Activated naive CD8-positive, alpha-beta T cell treated with anti-CD3 and anti-CD28 coated beads for 36 hours (primary cell): ENCODE measurements at regions not wholly inside any gene's neighbourhood (a gene's known extent, or its start where the extent isn't known, plus 50 kb on each side); places are given as distances from the start of the nearest gene placed in this dataset.

Source experiments
- DNase-seq: peaks from one replicate; pipeline ENCODE4 v3.0.0; 2021
- H3K27ac Mint-ChIP-seq: one replicate; pipeline ENCODE4 v1.8.0; 2022; ENCODE audit warnings: mild to moderate bottlenecking, moderate library complexity, mixed read lengths
- H3K27me3 Mint-ChIP-seq: one replicate; pipeline ENCODE4 v1.8.0; 2022; ENCODE audit warnings: mild to moderate bottlenecking, mixed read lengths
- H3K36me3 Mint-ChIP-seq: one replicate; pipeline ENCODE4 v1.8.0; 2021; ENCODE audit warnings: mild to moderate bottlenecking, mixed read lengths
- H3K4me1 Mint-ChIP-seq: one replicate; pipeline ENCODE4 v1.8.0; 2021; ENCODE audit warnings: mixed read lengths
- H3K4me3 Mint-ChIP-seq: one replicate; pipeline ENCODE4 v1.8.0; 2022; ENCODE audit warnings: mild to moderate bottlenecking, moderate library complexity, mixed read lengths
- H3K9me3 Mint-ChIP-seq: one replicate; pipeline ENCODE4 v1.8.0; 2022; ENCODE audit warnings: mixed read lengths

DNA sequence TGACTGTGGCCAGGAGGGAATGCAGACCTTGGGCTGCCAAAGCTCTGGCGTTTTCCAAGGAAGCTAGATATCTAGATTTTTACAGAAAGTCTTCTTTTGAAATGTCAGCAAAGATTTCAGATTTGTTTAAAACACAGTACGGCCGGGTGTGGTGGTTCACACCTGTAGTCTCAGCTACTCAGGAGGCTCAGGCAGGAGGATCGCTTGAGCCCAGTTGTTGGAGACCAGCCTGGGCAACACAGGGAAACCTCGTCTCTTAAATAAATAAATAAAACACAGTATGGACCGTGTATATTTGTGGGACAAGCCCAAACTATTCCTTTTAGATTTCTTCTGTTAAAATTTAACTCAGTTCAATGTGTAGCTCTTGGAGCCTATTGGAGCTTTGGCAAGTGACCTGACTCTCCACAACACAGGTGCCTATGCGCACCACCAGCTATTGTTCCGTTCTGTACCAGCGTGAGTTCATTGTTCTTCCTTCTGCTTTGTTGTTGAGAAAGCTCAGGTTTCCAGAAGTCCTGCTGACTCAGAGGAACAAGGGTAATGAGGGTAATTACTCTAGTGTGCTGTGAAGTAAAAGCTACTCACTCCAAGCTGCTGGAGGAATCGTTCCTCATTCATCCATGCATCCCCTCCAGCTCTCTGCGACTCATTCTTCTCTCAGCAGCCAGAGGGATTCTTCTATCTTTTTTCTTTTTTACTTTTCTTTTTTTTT lies 73.1 kb upstream of the SLC6A6 start:
- peaks cover 3% of the 10 kb centered on the region for H3K27me3 Mint-ChIP-seq
- no peaks in the 10 kb centered on the region for H3K9me3 Mint-ChIP-seq
- no peak overlapping the region for H3K27ac Mint-ChIP-seq
- no peaks in the 10 kb centered on the region for H3K36me3 Mint-ChIP-seq
- DNase-seq = no peak
- H3K4me1 Mint-ChIP-seq = no peaks in the 10 kb centered on the region
- no peak overlapping the region for H3K4me3 Mint-ChIP-seq

DNA sequence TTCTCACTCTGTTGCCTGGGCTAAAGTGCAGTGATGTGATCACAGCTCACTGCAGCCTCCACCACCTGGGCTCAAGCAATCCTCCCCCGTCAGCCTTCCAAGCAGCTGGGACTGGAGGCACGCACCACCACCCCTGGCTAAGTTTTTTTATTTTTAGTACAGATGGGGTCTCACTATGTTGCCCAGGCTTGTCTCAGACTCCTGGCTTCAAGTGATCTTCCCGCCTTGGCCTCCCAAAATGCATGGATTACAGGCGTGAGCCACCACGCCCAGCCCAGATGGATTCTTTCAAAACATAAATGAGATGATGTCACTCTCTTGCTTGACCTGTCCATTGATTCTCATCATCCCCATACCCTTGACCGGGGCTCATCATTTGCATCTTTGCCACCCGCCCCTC lies 72.6 kb upstream of the SLC6A6 start:
- Mint-ChIP-seq H3K9me3 (no peaks in the 10 kb centered on the region), H3K4me1 (no peaks in the 10 kb centered on the region), H3K27ac (no peak overlapping the region), H3K27me3 (peaks cover 3% of the 10 kb centered on the region), H3K36me3 (no peaks in the 10 kb centered on the region), H3K4me3 (no peak overlapping the region)
- no peak for DNase-seq

DNA sequence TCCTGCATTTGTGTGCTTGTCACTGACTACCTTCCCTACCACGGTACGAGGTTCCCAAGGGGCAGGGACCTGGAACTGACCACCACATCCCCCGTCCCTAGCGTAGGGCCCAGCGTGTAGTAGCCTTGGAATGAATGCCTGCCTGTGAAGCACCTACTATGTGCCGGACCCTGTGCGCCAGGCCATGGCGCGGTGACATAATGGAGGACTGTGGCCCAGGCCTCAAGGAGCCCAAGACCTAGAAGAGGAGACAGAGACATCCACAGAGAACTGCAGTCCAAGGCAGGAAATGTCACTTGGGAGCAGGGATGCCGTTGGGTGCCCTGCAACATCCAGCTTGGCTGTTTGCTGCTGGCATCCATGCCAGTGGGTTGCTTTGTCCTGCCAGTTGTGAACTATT lies 71.9 kb upstream of the SLC6A6 start:
- no peak for DNase-seq
- H3K9me3 Mint-ChIP-seq = no peaks in the 10 kb centered on the region
- H3K4me3 Mint-ChIP-seq = no peak overlapping the region
- H3K27ac Mint-ChIP-seq = no peak overlapping the region
- no peaks in the 10 kb centered on the region for H3K4me1 Mint-ChIP-seq
- H3K27me3 Mint-ChIP-seq = peaks cover 3% of the 10 kb centered on the region
- H3K36me3 Mint-ChIP-seq = no peaks in the 10 kb centered on the region

GRCh38 chr3:14331251-14331650 lies 71.2 kb upstream of the SLC6A6 start:
- Mint-ChIP-seq H3K36me3 (no peaks in the 10 kb centered on the region), H3K4me1 (no peaks in the 10 kb centered on the region), H3K27me3 (peaks cover 3% of the 10 kb centered on the region), H3K9me3 (no peaks in the 10 kb centered on the region), H3K27ac (no peak overlapping the region), H3K4me3 (no peak overlapping the region)
- no peak for DNase-seq

- H3K36me3 Mint-ChIP-seq = no peaks in the 10 kb centered on the region
- peaks cover 3% of the 10 kb centered on the region for H3K27me3 Mint-ChIP-seq
- no peaks in the 10 kb centered on the region for H3K9me3 Mint-ChIP-seq
- H3K27ac Mint-ChIP-seq = no peak overlapping the region
- DNase-seq = no peak
- H3K4me3 Mint-ChIP-seq = no peak overlapping the region
- H3K4me1 Mint-ChIP-seq = peaks cover 1% of the 10 kb centered on the region
Observed at GRCh38 chr3:14332392-14332791, 70.0 kb upstream of the SLC6A6 start.

DNA sequence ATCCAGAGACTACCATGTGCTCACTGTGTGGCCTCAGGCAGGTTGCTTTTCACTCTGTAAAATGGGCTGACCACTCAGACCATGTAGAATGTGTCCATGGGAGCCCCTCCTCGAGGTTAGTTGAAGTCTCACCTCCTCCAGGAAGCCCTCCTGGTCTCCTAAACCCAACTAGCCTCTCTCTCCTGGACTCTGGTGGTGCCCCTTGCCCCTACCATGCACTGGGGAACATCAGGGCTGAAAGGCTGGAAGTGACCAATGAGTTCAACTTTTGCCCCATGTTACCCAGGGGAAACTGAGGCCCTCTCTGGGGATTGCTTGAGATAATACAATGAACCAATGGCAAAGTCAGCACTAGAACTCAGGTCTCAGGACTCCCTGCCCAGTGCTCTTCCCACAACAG lies 69.2 kb upstream of the SLC6A6 start:
- H3K9me3 Mint-ChIP-seq = no peaks in the 10 kb centered on the region
- peaks cover 3% of the 10 kb centered on the region for H3K27me3 Mint-ChIP-seq
- peaks cover 1% of the 10 kb centered on the region for H3K4me1 Mint-ChIP-seq
- DNase-seq = no peak
- no peak overlapping the region for H3K4me3 Mint-ChIP-seq
- H3K27ac Mint-ChIP-seq = no peak overlapping the region
- no peaks in the 10 kb centered on the region for H3K36me3 Mint-ChIP-seq

DNA sequence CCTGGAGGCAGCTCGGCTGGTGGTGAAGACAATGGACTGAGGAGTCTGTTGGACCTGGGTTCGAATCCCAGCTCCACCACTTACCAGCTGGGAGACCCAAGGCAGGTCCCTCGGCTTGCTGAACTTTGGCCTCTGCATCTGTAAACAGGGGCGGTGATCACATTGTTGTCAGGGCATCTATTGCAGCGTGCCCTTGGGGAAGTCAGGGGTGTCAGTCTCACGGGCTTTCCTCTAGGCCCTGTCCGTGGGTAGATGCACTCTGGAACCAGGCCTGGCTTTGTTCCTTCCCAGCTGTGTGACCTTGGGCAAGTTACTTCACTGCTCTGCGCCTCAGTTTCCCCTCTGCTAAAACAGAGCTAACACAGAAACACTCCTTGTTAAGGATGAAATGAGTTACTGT lies 68.8 kb upstream of the SLC6A6 start:
- DNase-seq = no peak
- no peaks in the 10 kb centered on the region for H3K36me3 Mint-ChIP-seq
- H3K4me1 Mint-ChIP-seq = peaks cover 1% of the 10 kb centered on the region
- H3K27ac Mint-ChIP-seq = no peak overlapping the region
- no peak overlapping the region for H3K4me3 Mint-ChIP-seq
- peaks cover 3% of the 10 kb centered on the region for H3K27me3 Mint-ChIP-seq
- no peaks in the 10 kb centered on the region for H3K9me3 Mint-ChIP-seq

DNA sequence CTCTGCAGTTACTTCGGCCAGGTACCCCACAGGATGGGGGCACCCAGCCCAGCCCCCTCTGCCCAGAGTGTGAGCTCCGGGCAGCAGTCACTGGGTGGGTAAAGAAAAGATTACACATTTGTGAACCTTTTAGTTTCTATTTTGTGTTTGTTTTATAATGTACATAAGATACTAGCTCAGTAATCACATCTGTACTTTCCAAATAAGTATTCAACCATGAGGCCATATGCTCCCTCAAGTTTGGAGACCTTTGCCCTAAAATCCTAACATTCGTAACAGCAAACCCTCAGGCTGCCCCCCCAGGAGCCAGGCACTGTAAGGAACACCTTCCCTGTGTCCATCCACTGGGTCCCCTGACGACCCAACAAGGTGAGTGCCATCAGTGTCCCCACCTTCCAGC lies 68.3 kb upstream of the SLC6A6 start:
- Mint-ChIP-seq H3K4me3 (no peak overlapping the region), H3K27me3 (peaks cover 3% of the 10 kb centered on the region), H3K36me3 (no peaks in the 10 kb centered on the region), H3K9me3 (no peaks in the 10 kb centered on the region), H3K4me1 (peaks cover 1% of the 10 kb centered on the region), H3K27ac (no peak overlapping the region)
- no peak for DNase-seq

DNA sequence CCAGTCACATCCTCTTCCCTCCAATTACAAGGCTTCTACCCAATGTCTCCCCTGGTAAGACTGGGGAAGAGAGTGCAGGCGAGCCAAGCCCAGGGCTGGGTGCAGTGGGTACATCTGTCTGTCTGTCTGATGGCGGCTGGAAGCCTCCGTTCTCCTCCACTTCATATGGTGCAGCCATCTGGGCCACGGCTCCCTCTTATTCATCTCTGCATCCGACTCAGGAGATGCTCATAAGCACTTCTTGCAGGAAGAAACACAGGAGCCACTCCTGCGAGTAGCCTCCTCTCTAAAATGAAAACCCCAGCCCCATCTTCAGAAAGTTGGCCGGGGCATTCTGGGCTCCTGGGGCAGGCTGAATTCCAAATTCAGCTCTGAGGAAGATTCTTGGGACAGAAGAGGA lies 67.5 kb upstream of the SLC6A6 start:
- DNase-seq = no peak
- H3K9me3 Mint-ChIP-seq = no peaks in the 10 kb centered on the region
- H3K36me3 Mint-ChIP-seq = no peaks in the 10 kb centered on the region
- H3K4me3 Mint-ChIP-seq = no peak overlapping the region
- peaks cover 2% of the 10 kb centered on the region for H3K27me3 Mint-ChIP-seq
- peaks cover 1% of the 10 kb centered on the region for H3K4me1 Mint-ChIP-seq
- H3K27ac Mint-ChIP-seq = no peak overlapping the region

DNA sequence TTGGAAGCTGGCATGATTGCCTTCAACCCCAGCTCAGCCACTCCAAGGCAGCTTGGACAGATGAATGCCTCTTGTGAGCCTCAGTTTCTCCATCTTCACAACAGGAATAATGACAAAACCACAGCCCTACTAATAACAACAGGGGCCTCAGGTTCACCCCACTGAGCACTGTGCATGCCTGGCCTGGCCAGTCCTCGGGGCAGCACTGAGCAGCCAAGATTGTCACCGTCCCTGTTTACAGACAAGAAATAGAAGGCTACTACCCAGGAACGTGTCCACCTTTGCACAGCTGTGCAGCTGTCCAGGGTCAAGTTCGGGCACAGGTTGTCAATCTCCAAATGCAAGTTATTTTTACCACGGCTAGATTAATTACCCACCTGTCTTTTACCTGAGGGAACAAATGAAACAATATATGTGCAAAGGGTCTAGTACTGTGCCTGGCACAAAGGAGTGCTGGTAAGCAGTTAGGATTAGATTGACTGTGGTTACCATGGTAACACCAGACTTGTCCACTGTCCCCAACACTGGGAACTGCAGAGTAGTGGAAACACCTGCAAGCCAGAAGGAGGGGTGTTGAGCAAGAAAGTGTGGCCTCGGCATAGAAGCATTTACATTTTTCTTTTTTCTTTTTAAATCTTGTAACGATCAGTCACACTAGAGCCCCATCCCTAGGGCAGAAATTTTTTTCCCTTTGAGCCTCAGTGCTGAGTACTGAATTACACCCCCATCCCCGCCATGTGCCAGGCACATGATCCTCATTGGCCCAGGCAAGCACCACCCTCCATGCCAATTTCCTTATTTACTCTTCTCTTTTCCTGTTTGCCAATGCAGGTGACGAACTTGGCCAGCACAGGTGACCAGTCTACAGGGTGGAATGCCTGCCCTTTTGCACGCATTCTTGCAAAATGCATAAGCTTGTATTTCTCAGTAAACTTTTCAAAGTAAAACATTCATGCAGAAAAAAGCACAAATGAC lies 66.3 kb upstream of the SLC6A6 start:
- H3K27me3 Mint-ChIP-seq = no peaks in the 10 kb centered on the region
- H3K4me1 Mint-ChIP-seq = peaks cover 1% of the 10 kb centered on the region
- no peak for DNase-seq
- H3K4me3 Mint-ChIP-seq = no peak overlapping the region
- no peaks in the 10 kb centered on the region for H3K36me3 Mint-ChIP-seq
- H3K27ac Mint-ChIP-seq = no peak overlapping the region
- H3K9me3 Mint-ChIP-seq = no peaks in the 10 kb centered on the region

DNA sequence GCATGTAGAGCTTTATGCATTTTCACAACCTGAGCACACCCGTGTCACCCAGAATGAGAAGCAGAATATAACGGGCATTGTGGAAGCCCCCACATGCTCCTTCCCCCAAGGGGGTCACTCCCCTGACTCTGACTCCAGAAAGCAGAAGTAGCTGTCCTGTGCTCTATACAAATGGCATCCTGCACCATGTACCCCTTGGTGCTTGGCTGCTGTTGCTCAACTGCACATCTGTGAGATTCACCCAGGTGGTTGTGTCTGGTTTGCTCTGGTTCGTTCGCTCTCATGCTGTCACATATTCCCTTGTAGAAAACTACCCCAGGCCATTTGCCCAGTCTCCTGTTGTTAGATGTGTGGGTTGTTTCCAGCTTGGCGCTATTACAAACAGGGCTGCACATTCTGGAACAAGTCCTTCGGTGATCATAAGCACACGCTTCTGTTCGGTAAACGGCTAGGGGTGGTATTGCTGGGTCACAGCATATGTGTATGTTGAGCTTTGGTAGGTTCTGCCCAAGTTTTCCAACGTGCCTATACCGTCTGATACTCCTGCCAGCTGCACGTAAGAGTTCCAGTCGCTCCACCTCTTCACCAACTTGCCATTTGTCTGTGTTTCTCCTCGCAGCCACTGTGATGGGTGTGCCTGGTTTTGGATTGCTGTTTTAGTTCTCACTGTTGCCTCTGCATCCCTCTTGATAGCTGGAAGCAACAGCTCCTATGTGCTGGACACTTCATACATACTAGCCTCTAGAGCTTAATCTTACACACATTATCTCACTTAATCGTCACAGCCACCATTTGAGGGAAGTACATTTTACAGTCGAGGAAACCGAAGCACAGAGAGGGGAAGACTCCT lies 65.4 kb upstream of the SLC6A6 start:
- DNase-seq = no peak
- Mint-ChIP-seq H3K4me1 (peaks cover 1% of the 10 kb centered on the region), H3K4me3 (no peak overlapping the region), H3K36me3 (no peaks in the 10 kb centered on the region), H3K27ac (no peak overlapping the region), H3K9me3 (no peaks in the 10 kb centered on the region), H3K27me3 (no peaks in the 10 kb centered on the region)

GRCh38 chr3:14337828-14338227 lies 64.6 kb upstream of the SLC6A6 start:
- Mint-ChIP-seq H3K36me3 (no peaks in the 10 kb centered on the region), H3K9me3 (no peaks in the 10 kb centered on the region), H3K4me3 (no peak overlapping the region), H3K4me1 (peaks cover 1% of the 10 kb centered on the region), H3K27ac (no peak overlapping the region), H3K27me3 (no peaks in the 10 kb centered on the region)
- no peak for DNase-seq

DNA sequence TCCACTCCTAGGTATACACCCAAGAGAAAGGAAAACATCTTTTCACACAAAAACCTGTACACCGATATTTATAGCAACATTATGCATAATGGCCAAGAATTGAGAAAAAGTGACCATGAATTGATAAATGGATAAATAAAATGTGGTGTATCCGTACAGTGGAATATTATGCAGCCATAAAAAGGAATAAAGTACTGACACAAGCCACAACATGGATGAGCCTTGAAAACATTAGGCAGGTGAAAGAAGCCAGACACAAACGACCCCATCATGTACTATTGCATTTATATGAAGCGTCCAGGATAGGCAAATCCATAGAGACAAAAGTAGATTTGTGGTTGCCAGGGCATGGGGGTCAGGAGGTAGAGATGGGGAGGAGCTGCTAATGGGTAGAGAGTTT lies 64.2 kb upstream of the SLC6A6 start:
- Mint-ChIP-seq H3K9me3 (no peaks in the 10 kb centered on the region), H3K27me3 (no peaks in the 10 kb centered on the region), H3K36me3 (no peaks in the 10 kb centered on the region), H3K4me3 (no peak overlapping the region), H3K4me1 (peaks cover 1% of the 10 kb centered on the region), H3K27ac (no peak overlapping the region)
- DNase-seq = no peak

DNA sequence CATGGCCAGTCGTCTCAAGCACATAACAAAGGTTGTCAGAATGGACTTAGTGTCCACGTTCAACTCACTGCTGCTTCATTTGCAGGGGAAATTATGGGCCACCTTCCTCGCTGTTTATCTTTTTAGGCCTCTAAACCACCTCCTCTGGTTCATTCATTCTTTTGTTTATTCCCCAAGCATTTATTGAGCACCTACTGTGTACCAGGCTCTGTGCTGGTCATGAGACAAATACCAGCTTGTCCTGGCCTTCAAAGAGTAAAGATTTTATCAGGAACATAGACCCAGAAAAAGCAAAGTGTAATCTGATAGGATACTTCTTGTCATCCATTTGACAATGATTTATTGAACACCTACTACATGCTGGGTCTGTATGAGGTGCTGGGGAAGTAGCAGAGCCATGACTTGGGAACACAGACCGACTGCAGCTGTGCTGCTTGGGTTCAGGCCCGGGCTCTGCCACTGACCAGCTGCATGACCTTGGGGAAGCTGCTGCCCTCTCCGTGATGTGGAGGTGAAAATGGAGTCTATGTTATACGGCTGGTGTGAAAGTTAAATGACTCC lies 63.4 kb upstream of the SLC6A6 start:
- H3K9me3 Mint-ChIP-seq = no peaks in the 10 kb centered on the region
- H3K4me1 Mint-ChIP-seq = peaks cover 1% of the 10 kb centered on the region
- H3K4me3 Mint-ChIP-seq = no peak overlapping the region
- no peak for DNase-seq
- H3K27ac Mint-ChIP-seq = no peak overlapping the region
- no peaks in the 10 kb centered on the region for H3K27me3 Mint-ChIP-seq
- H3K36me3 Mint-ChIP-seq = no peaks in the 10 kb centered on the region
